Endothelial cell of umbilical vein (primary cell): ENCODE measurements at regions not wholly inside any gene's neighbourhood (a gene's known extent, or its start where the extent isn't known, plus 50 kb on each side); places are given as distances from the start of the nearest gene placed in this dataset.

Experiments
- CTCF ChIP-seq, 2 donors: IDR thresholded peaks; 1 replicate in 1 of 2; 2 replicates in 1 of 2; pipeline ENCODE4 v1.5.1; 2011; ENCODE audit warnings: low read length in 2 of 2, mild to moderate bottlenecking in 2 of 2, moderate library complexity in 2 of 2, control low read depth in 1 of 2, inconsistent platforms in 1 of 2, low read depth in 1 of 2; ENCODE audit not compliant: insufficient read depth in 1 of 2; ENCODE audit errors: extremely low read depth in 1 of 2
- POLR2AphosphoS5 ChIP-seq: IDR thresholded peaks from 2 replicates; pipeline ENCODE4 v1.6.1; 2012; ENCODE audit warnings: low read depth, mild to moderate bottlenecking, control low read depth, low read length, moderate library complexity; ENCODE audit not compliant: insufficient read depth

GRCh38 chr16:49161191-49161590 is 120.4 kb downstream of the CBLN1 start:
- TF ChIP-seq POLR2AphosphoS5 (no peak), CTCF (IDR thresholded peaks at IDR 0.05; ENCODE audit: extremely low read depth in 1 of 2, insufficient read depth in 1 of 2, low read depth in 1 of 2, low read length in 2 of 2) (no peak)
